ENCODE measurements at regions not wholly inside any gene's neighbourhood (a gene's known extent, or its start where the extent isn't known, plus 50 kb on each side); places are given as distances from the start of the nearest gene placed in this dataset.
"Not testable (repeated sequence)": the region's sequence is repeated elsewhere in the genome, so short reads cannot be mapped to it uniquely, and the experiment has no call there.

- no peak for DNase-seq (ENCODE audit: low spot score)
- Histone ChIP-seq H3K4me3 (no peak overlapping the region), H3K27ac (no peak overlapping the region)
- TF ChIP-seq, protein P1, sequence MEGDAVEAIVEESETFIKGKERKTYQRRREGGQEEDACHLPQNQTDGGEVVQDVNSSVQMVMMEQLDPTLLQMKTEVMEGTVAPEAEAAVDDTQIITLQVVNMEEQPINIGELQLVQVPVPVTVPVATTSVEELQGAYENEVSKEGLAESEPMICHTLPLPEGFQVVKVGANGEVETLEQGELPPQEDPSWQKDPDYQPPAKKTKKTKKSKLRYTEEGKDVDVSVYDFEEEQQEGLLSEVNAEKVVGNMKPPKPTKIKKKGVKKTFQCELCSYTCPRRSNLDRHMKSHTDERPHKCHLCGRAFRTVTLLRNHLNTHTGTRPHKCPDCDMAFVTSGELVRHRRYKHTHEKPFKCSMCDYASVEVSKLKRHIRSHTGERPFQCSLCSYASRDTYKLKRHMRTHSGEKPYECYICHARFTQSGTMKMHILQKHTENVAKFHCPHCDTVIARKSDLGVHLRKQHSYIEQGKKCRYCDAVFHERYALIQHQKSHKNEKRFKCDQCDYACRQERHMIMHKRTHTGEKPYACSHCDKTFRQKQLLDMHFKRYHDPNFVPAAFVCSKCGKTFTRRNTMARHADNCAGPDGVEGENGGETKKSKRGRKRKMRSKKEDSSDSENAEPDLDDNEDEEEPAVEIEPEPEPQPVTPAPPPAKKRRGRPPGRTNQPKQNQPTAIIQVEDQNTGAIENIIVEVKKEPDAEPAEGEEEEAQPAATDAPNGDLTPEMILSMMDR (IDR thresholded peaks at IDR 0.05): no peak
These were observed 467.1 kb downstream of the ADCYAP1 start for GRCh38 chr18:1371724-1372123.

DNA sequence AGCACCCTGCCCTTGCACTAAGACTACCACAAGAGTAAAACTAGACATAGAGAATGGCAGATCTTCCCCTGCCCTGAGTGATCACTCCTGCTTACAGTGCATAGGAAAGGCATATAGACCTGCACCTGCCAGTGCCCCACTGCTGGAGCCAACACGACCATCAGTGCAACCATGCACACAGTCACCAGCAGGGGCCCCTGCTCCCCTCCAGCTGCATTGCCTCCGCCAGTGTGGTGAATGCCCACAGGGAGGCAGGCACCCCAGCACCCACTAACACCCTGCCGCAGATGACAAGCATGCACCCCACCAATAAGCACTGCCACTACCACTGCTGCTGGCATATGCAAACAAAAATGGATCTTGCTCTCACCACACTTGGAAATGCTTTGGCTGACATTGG is 478.8 kb downstream of the ADCYAP1 start:
- no peak for DNase-seq (ENCODE audit: low spot score)
- TF ChIP-seq, protein P1 (IDR thresholded peaks at IDR 0.05): no peak
- no peak overlapping the region for H3K27ac ChIP-seq
- H3K4me3 ChIP-seq: no peak overlapping the region

- DNase-seq (ENCODE audit: low spot score); H3K4me3 ChIP-seq; H3K27ac ChIP-seq: not testable (repeated sequence)
These were observed 483.8 kb downstream of the ADCYAP1 start for GRCh38 chr18:1388468-1388867.

- H3K4me3 ChIP-seq: no peak overlapping the region
- no peak for DNase-seq (ENCODE audit: low spot score)
- H3K27ac ChIP-seq: no peak overlapping the region
- TF ChIP-seq, protein P1 (IDR thresholded peaks at IDR 0.05): no peak
These were observed 487.4 kb downstream of the ADCYAP1 start for GRCh38 chr18:1392046-1392445.

GRCh38 chr18:1392865-1393734 is 488.4 kb downstream of the ADCYAP1 start:
- H3K27ac ChIP-seq: no peak overlapping the region
- DNase-seq (ENCODE audit: low spot score): no peak
- TF ChIP-seq, protein P1 (IDR thresholded peaks at IDR 0.05): no peak
- H3K4me3 ChIP-seq: no peak overlapping the region

- TF ChIP-seq, protein P1 (IDR thresholded peaks at IDR 0.05): no peak
- Histone ChIP-seq H3K27ac (no peak overlapping the region), H3K4me3 (no peak overlapping the region)
- DNase-seq (ENCODE audit: low spot score): no peak
These were observed 489.3 kb downstream of the ADCYAP1 start for GRCh38 chr18:1393929-1394328.

- Histone ChIP-seq H3K27ac (no peak overlapping the region), H3K4me3 (no peak overlapping the region)
- DNase-seq (ENCODE audit: low spot score): no peak
- TF ChIP-seq, protein P1 (IDR thresholded peaks at IDR 0.05): no peak
These were observed 489.8 kb downstream of the ADCYAP1 start for GRCh38 chr18:1394426-1394825.
